ENCODE measurements at regions not wholly inside any gene's neighbourhood (a gene's known extent, or its start where the extent isn't known, plus 50 kb on each side); places are given as distances from the start of the nearest gene placed in this dataset.

DNA sequence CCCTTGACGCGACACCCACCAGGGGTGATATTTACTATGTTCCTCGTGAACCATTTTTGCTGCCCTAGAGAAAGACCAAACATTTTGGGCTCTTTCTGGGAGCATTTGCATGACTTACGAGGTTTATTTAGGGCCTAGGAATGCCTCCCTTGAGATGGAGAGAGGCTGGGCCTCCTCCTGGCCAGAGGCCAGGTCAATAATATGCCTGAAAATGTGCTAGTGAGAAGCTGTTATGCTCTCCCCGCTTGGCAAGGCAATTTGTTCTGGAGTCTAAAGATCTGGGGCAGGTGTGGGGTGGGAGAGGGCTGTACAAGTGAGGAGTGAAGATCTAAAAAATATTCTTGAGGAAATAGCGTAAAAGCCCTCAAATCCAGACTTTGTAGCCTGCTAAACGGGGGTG is 587.3 kb upstream of the CDH5 start (continued):
- TF ChIP-seq ZNF547 (CRISPR knock-in tag; IDR thresholded peaks at IDR 0.05), result no peak
- no peak for TF ChIP-seq SRF (IDR thresholded peaks at IDR 0.05; ENCODE audit: low read depth, low read length)
- no peak for TF ChIP-seq ZBTB25 (CRISPR knock-in tag; IDR thresholded peaks at IDR 0.05)
- no peak for TF ChIP-seq NR2C2 (CRISPR knock-in tag; IDR thresholded peaks at IDR 0.05; ENCODE audit: borderline replicate concordance)
- no peak for TF ChIP-seq MED8 (CRISPR knock-in tag; IDR thresholded peaks at IDR 0.05; ENCODE audit: insufficient replicate concordance)

DNA sequence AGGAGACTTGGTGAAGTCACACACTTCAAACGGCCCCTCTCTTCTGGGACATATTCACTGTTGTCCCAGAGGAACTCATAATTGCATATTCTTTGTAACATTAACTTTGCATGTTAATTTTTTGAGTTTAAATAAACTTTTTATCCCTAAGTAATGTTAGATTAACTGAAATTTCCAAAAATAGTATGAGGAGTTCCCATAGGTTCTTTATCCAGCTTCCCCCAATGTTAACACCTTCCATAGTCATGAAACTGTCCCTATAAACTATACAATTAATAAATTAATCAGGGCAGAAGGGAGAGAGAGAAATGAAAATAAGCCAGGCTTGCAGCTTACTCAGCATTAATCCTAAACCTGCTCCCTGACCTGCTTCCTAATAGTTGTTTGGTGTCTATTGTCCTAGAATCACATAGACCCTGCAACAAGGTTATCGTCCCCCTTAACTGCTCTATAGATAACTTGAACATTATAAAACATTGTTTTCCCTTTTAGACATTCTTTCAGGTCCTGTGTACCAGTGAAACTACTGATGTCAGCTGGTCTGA is 589.8 kb upstream of the CDH5 start:
- TF ChIP-seq MAFK (conservative IDR thresholded peaks at IDR 0.05 in 1 of 2, IDR thresholded peaks at IDR 0.05 in 1 of 2; ENCODE audit: low read length in 2 of 2) (peak in 1 of 2 experiments; percentile 68; a peak in 3 of 4 replicates), RARA (CRISPR knock-in tag; IDR thresholded peaks at IDR 0.05) (no peak), MAFF (IDR thresholded peaks at IDR 0.05; ENCODE audit: low read depth, low read length) (peak; percentile 52), ZNF124 (CRISPR knock-in tag; IDR thresholded peaks at IDR 0.05) (no peak), HOXA3 (CRISPR knock-in tag; IDR thresholded peaks at IDR 0.05) (no peak)
- H3K4me1 ChIP-seq (ENCODE audit: insufficient read depth, low read length), result no peaks in the 10 kb centered on the region
- no peaks in the 10 kb centered on the region for H4K20me1 ChIP-seq (ENCODE audit: insufficient read depth, low read length)
- no peak for DNase-seq (ENCODE audit: low spot score)
- H2AFZ ChIP-seq (ENCODE audit: low read length), result no peak overlapping the region
- in situ Hi-C loops (cut with HindIII; ENCODE audit: extremely low pct_ligation_motif_present, low pct_unique_long_range_greater_than_20kb) (no loop called here), intact Hi-C loops (cut with micrococcal nuclease; ENCODE audit: unreplicated experiment) (no loop called here)
- H3K4me2 ChIP-seq (ENCODE audit: low read depth, low read length), result no peak overlapping the region
- no peak for FAIRE-seq
- H3K79me2 ChIP-seq (ENCODE audit: insufficient read depth, low read length), result no peaks in the 10 kb centered on the region
- BruUV-seq (replicated peaks), result no TSS peak
- no peaks in the 10 kb centered on the region for H3K36me3 ChIP-seq (replicated peaks in 1 of 2; ENCODE audit: control insufficient read depth in 1 of 2, insufficient read depth in 2 of 2, low read length in 2 of 2)
- H3K27ac ChIP-seq (ENCODE audit: extremely low read length, insufficient read depth, low read length), result no peak overlapping the region
- 0% methylated on average over 2 of the region's 2 CpGs for WGBS (ENCODE audit: low lambda C conversion rate)
- ChIA-PET POLR2A (no interaction called here), CTCF (ENCODE audit: low intra/inter-chr PET ratio, low total read pairs) (no interaction called here)
- H3K27me3 ChIP-seq (ENCODE audit: control insufficient read depth in 1 of 2, insufficient read depth in 2 of 2, low read length in 2 of 2), result no peaks in the 10 kb centered on the region
- peaks cover 7% of the 10 kb centered on the region; the same call in 1 of the 2 replicates for H3K9me3 ChIP-seq (ENCODE audit: low read length)
- H3K4me3 ChIP-seq (replicated peaks in 1 of 3; ENCODE audit: insufficient read depth in 1 of 3, low read depth in 2 of 3, low read length in 3 of 3), result no peak overlapping the region
- ATAC-seq, result no peak
- no peak overlapping the region for H3K9ac ChIP-seq (ENCODE audit: insufficient read depth, low read depth, low read length)
